HEK293T (cell line): ENCODE measurements at regions not wholly inside any gene's neighbourhood (a gene's known extent, or its start where the extent isn't known, plus 50 kb on each side); places are given as distances from the start of the nearest gene placed in this dataset.
"Not testable (repeated sequence)": the region's sequence is repeated elsewhere in the genome, so short reads cannot be mapped to it uniquely, and the experiment has no call there.

ENCODE experiments used
- CTCF ChIA-PET: fragments of 350-600 bp; formaldehyde crosslinking; extraction: SDS; loops from one replicate; lab custom pipeline; 2021; ENCODE audit warnings: antibody characterized with exemption, inconsistent platforms; lab: Yijun Ruan, JAX
- POLR2A ChIA-PET: fragments of 350-600 bp; formaldehyde crosslinking; extraction: SDS; loops from one replicate; lab custom pipeline; 2020; ENCODE audit warnings: antibody characterized with exemption, inconsistent platforms; lab: Yijun Ruan, JAX
- DNase-seq: peaks from one replicate; pipeline ENCODE4 v3.0.0; 2012; ENCODE audit warnings: mixed read lengths; ENCODE audit errors: extremely low spot score
- ARNT ChIP-seq: fragments of 450-650 bp; IDR thresholded peaks from 2 replicates; pipeline ENCODE4 v1.6.1; 2017; ENCODE audit warnings: mild to moderate bottlenecking
- BHLHE40 ChIP-seq: fragments of 450-650 bp; IDR thresholded peaks from 2 replicates; pipeline ENCODE4 v1.6.1; 2016; ENCODE audit warnings: mild to moderate bottlenecking, moderate library complexity, borderline replicate concordance
- CTBP1 ChIP-seq: fragments of 450-650 bp; IDR thresholded peaks from 2 replicates; pipeline ENCODE4 v1.6.1; 2016; ENCODE audit warnings: borderline replicate concordance
- ELF4 ChIP-seq: fragments of 450-650 bp; IDR thresholded peaks from 2 replicates; pipeline ENCODE4 v1.6.1; 2017; ENCODE audit warnings: antibody characterized with exemption
- FOXA1 ChIP-seq: fragments of 450-650 bp; IDR thresholded peaks from 2 replicates; pipeline ENCODE4 v1.6.1; 2016; ENCODE audit warnings: mild to moderate bottlenecking
- FOXK2 ChIP-seq: fragments of 450-650 bp; IDR thresholded peaks from 2 replicates; pipeline ENCODE4 v1.6.1; 2016; ENCODE audit warnings: mild to moderate bottlenecking
- FOXM1 ChIP-seq: fragments of 450-650 bp; IDR thresholded peaks from 2 replicates; pipeline ENCODE4 v1.6.1; 2017; ENCODE audit warnings: mild to moderate bottlenecking, borderline replicate concordance
- HDGF ChIP-seq: fragments of 450-650 bp; IDR thresholded peaks from 2 replicates; pipeline ENCODE4 v1.6.1; 2017; ENCODE audit warnings: antibody characterized with exemption, borderline replicate concordance
- L3MBTL2 ChIP-seq: fragments of 450-650 bp; conservative IDR thresholded peaks from 2 replicates; pipeline ENCODE4 v1.6.1; 2016; ENCODE audit warnings: mild to moderate bottlenecking
- LEF1 ChIP-seq: fragments of 450-650 bp; IDR thresholded peaks from 2 replicates; pipeline ENCODE4 v1.6.1; 2017; ENCODE audit warnings: mild to moderate bottlenecking, borderline replicate concordance
- NFRKB ChIP-seq: fragments of 450-650 bp; IDR thresholded peaks from 2 replicates; pipeline ENCODE4 v1.6.1; 2016; ENCODE audit warnings: mild to moderate bottlenecking, moderate library complexity
- PKNOX1 ChIP-seq: fragments of 450-650 bp; IDR thresholded peaks from 2 replicates; pipeline ENCODE4 v1.6.1; 2016
- SP1 ChIP-seq: fragments of 450-650 bp; IDR thresholded peaks from 2 replicates; pipeline ENCODE4 v1.6.1; 2017
- SUZ12 ChIP-seq: fragments of 450-650 bp; IDR thresholded peaks from 2 replicates; pipeline ENCODE4 v1.6.1; 2016; ENCODE audit warnings: mild to moderate bottlenecking
- TARDBP ChIP-seq: fragments of 450-650 bp; IDR thresholded peaks from 2 replicates; pipeline ENCODE4 v1.6.1; 2016
- ZNF384 ChIP-seq: fragments of 450-650 bp; IDR thresholded peaks from 2 replicates; pipeline ENCODE4 v1.6.1; 2016

GRCh38 chr10:9126728-9127127 lies 1072.2 kb downstream of the GATA3 start:
- CTCF ChIA-PET, result no interaction called here
- POLR2A ChIA-PET, result no interaction called here
- TF ChIP-seq SP1, result no peak
- TF ChIP-seq ELF4, result no peak
- TF ChIP-seq FOXA1, result no peak
- no peak for TF ChIP-seq CTBP1
- no peak for TF ChIP-seq FOXM1
- TF ChIP-seq LEF1, result no peak
- TF ChIP-seq ARNT, result no peak
- TF ChIP-seq NFRKB, result no peak
- TF ChIP-seq ZNF384, result no peak
- no peak for TF ChIP-seq BHLHE40
- TF ChIP-seq TARDBP, result no peak
- TF ChIP-seq SUZ12, result no peak
- no peak for TF ChIP-seq L3MBTL2
- no peak for DNase-seq

GRCh38 chr10:9137368-9137767 lies 1082.9 kb downstream of the GATA3 start:
- no peak for TF ChIP-seq L3MBTL2
- TF ChIP-seq ZNF384, result no peak
- no peak for TF ChIP-seq HDGF
- no peak for TF ChIP-seq SUZ12
- TF ChIP-seq ELF4, result no peak
- TF ChIP-seq BHLHE40, result no peak
- no peak for TF ChIP-seq SP1
- no peak for TF ChIP-seq ARNT
- no peak for TF ChIP-seq NFRKB
- no peak for TF ChIP-seq LEF1
- no peak for TF ChIP-seq TARDBP
- TF ChIP-seq FOXM1, result no peak
- TF ChIP-seq FOXK2, result no peak
- TF ChIP-seq FOXA1, result no peak
- TF ChIP-seq PKNOX1, result no peak
- TF ChIP-seq CTBP1, result no peak
- CTCF ChIA-PET, result no interaction called here
- POLR2A ChIA-PET, result no interaction called here
- DNase-seq, result no peak

GRCh38 chr10:9138829-9139228 lies 1084.3 kb downstream of the GATA3 start:
- DNase-seq, CTCF ChIA-PET, POLR2A ChIA-PET: not testable (repeated sequence)

GRCh38 chr10:9140373-9140772 lies 1085.9 kb downstream of the GATA3 start:
- DNase-seq, result no peak
- TF ChIP-seq ARNT (no peak), SP1 (no peak), PKNOX1 (peak; percentile 67)
- ChIA-PET POLR2A (no interaction called here), CTCF (no interaction called here)

- ChIA-PET CTCF (no interaction called here), POLR2A (no interaction called here)
- no peak for DNase-seq
- TF ChIP-seq SP1 (no peak), L3MBTL2 (no peak), LEF1 (no peak), PKNOX1 (no peak)
Observed at GRCh38 chr10:9147475-9147874, 1093.0 kb downstream of the GATA3 start.

- TF ChIP-seq ARNT (no peak), SUZ12 (no peak), CTBP1 (no peak), HDGF (no peak), FOXA1 (no peak)
- ChIA-PET CTCF (no interaction called here), POLR2A (no interaction called here)
- DNase-seq, result no peak
Observed at GRCh38 chr10:9149134-9149533, 1094.6 kb downstream of the GATA3 start.

- POLR2A ChIA-PET, DNase-seq, CTCF ChIA-PET: not testable (repeated sequence)
Observed at GRCh38 chr10:9153057-9153456, 1098.6 kb downstream of the GATA3 start.

GRCh38 chr10:9157656-9158055 lies 1103.2 kb downstream of the GATA3 start:
- no peak for TF ChIP-seq SP1
- ChIA-PET CTCF (no interaction called here), POLR2A (no interaction called here)
- DNase-seq, result no peak
